ENCODE measurements at regions not wholly inside any gene's neighbourhood (a gene's known extent, or its start where the extent isn't known, plus 50 kb on each side); places are given as distances from the start of the nearest gene placed in this dataset.

- WGBS, 2 donors, result 83 to 86% methylated on average over 12 of the region's 12 CpGs
- DNase-seq (no peak), ATAC-seq (ENCODE audit: low FRiP score in 2 of 2) (no peak)
- H3K4me1 ChIP-seq, result no peaks in the 10 kb centered on the region
- H3K27ac ChIP-seq, result no peak overlapping the region
- no peak overlapping the region for H3K4me3 ChIP-seq
- H3K36me3 ChIP-seq, result no peaks in the 10 kb centered on the region
- no peaks in the 10 kb centered on the region for H3K9me3 ChIP-seq
- TF ChIP-seq EP300 (IDR thresholded peaks at IDR 0.05), result no peak
- no peak for TF ChIP-seq CTCF (IDR thresholded peaks at IDR 0.05)
- no peak for TF ChIP-seq POLR2AphosphoS5 (IDR thresholded peaks at IDR 0.05)
- TF ChIP-seq POLR2A (IDR thresholded peaks at IDR 0.05), result no peak
- no peaks in the 10 kb centered on the region for H3K27me3 ChIP-seq
These were observed 78.3 kb upstream of the ADAMTS16 start for GRCh38 chr5:5061836-5062235.

GRCh38 chr5:5062525-5063302 lies 77.4 kb upstream of the ADAMTS16 start:
- 61 to 70% methylated on average over 5 of the region's 5 CpGs for WGBS, 2 donors
- ATAC-seq (ENCODE audit: low FRiP score in 2 of 2) (no peak), DNase-seq (no peak)
- Histone ChIP-seq H3K4me1 (no peaks in the 10 kb centered on the region), H3K4me3 (no peak overlapping the region), H3K36me3 (no peaks in the 10 kb centered on the region), H3K27ac (no peak overlapping the region), H3K27me3 (no peaks in the 10 kb centered on the region), H3K9me3 (no peaks in the 10 kb centered on the region)
- TF ChIP-seq POLR2A (IDR thresholded peaks at IDR 0.05) (no peak), CTCF (IDR thresholded peaks at IDR 0.05) (no peak), EP300 (IDR thresholded peaks at IDR 0.05) (no peak), POLR2AphosphoS5 (IDR thresholded peaks at IDR 0.05) (no peak)

GRCh38 chr5:5063533-5063953 lies 76.6 kb upstream of the ADAMTS16 start:
- DNase-seq (no peak), ATAC-seq (ENCODE audit: low FRiP score in 2 of 2) (no peak)
- Histone ChIP-seq H3K4me1 (no peaks in the 10 kb centered on the region), H3K27ac (no peak overlapping the region), H3K4me3 (no peak overlapping the region), H3K9me3 (peaks cover 0 to 4% (median 0%) of the 10 kb centered on the region in 4 donors), H3K36me3 (no peaks in the 10 kb centered on the region), H3K27me3 (no peaks in the 10 kb centered on the region)
- TF ChIP-seq POLR2A (IDR thresholded peaks at IDR 0.05) (no peak), CTCF (IDR thresholded peaks at IDR 0.05) (no peak), EP300 (IDR thresholded peaks at IDR 0.05) (no peak), POLR2AphosphoS5 (IDR thresholded peaks at IDR 0.05) (no peak)
- 62 to 78% methylated on average over 2 to 3 of the region's 3 CpGs for WGBS, 2 donors

- WGBS, 2 donors, result 85 to 91% methylated on average over 4 of the region's 4 CpGs
- ATAC-seq (ENCODE audit: low FRiP score in 2 of 2), result no peak
These were observed 74.7 kb upstream of the ADAMTS16 start for GRCh38 chr5:5065472-5065871.

More at GRCh38 chr5:5065472-5065871, 74.7 kb upstream of the ADAMTS16 start:
- no peak for DNase-seq
- no peaks in the 10 kb centered on the region for H3K36me3 ChIP-seq
- H3K9me3 ChIP-seq, result peaks cover 0 to 4% (median 0%) of the 10 kb centered on the region in 4 donors
- TF ChIP-seq CTCF (IDR thresholded peaks at IDR 0.05) (no peak), POLR2A (IDR thresholded peaks at IDR 0.05) (no peak), EP300 (IDR thresholded peaks at IDR 0.05) (no peak), POLR2AphosphoS5 (IDR thresholded peaks at IDR 0.05) (no peak)
- no peak overlapping the region for H3K27ac ChIP-seq
- no peaks in the 10 kb centered on the region for H3K27me3 ChIP-seq
- no peak overlapping the region for H3K4me3 ChIP-seq
- no peaks in the 10 kb centered on the region for H3K4me1 ChIP-seq
